A673 (cell line): ENCODE measurements at regions not wholly inside any gene's neighbourhood (a gene's known extent, or its start where the extent isn't known, plus 50 kb on each side); places are given as distances from the start of the nearest gene placed in this dataset.

Source experiments
- CTCF ChIP-seq: fragments of 300-800, 200-600 bp; sonication (generic); conservative IDR thresholded peaks from 2 replicates; pipeline ENCODE4 v1.5.1; 2017; ENCODE audit warnings: low read depth, mild to moderate bottlenecking, antibody characterized with exemption, low read length, moderate library complexity, mixed read lengths
- EZH2 ChIP-seq: fragments of 200-600 bp; sonication (generic); IDR thresholded peaks from 2 replicates; pipeline ENCODE4 v1.6.1; 2017; ENCODE audit warnings: borderline replicate concordance, low read depth, mild to moderate bottlenecking, mixed read lengths, antibody characterized with exemption, low read length; ENCODE audit not compliant: poor library complexity, severe bottlenecking

GRCh38 chr2:183242937-183243336, 118.7 kb downstream of the NUP35 start:
- TF ChIP-seq CTCF (no peak), EZH2 (no peak)
